Stimulated activated CD4-positive, alpha-beta T cell treated with anti-CD3 and anti-CD28 coated beads, Interleukin-2, amount 100 ng/mL, for 24 hours (primary cell): ENCODE measurements at regions not wholly inside any gene's neighbourhood (a gene's known extent, or its start where the extent isn't known, plus 50 kb on each side); places are given as distances from the start of the nearest gene placed in this dataset.
A peak's percentile ranks its signal among the peaks of the same experiment; 100 is the strongest.
"Not testable (repeated sequence)": the region's sequence is repeated elsewhere in the genome, so short reads cannot be mapped to it uniquely, and the experiment has no call there.

Source experiments
- DNase-seq, 2 donors: peaks; one replicate each; pipeline ENCODE4 v3.0.0-alpha.2; 2020

DNA sequence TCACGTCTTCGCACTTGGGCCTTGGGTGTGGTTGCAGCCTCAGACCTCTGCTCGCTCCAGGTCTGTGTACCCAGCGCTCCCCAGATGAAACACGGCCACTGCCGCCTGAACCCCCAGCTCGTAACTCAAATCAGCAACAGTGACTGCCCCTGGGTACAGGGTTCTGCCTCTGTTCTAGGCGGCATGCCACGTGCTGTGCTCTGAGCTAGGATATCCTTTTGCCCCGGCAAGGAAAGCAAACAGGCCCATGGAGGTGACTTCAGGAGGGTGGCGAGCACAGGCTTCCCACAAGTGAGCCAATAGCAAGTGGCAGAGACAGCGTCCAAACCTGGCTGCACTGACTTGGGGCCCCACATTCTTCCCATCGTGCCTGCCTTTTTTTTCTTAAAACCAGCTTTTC, 96.3 kb upstream of the PZP start:
- not testable (repeated sequence) for DNase-seq

DNA sequence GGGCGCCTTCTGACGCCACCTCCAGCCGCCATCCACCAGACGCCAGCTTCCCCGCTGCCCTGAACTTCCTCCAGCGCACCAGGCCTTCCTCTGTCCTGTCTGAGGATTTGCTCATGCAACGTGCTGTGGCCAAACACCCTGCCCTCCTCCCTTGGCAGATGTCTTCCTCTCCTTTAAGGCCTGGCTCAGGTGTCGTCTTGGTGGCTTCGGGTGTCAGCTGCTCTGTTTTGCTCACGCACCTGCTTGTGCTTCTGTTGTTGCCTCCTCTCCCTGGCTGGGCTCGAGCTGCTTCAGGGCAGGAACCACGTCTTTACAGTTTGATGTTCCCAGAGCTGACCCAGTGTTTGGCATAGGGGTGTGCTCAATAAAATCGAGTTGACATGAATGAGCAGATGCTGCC, 87.7 kb upstream of the PZP start:
- not testable (repeated sequence) for DNase-seq

DNA sequence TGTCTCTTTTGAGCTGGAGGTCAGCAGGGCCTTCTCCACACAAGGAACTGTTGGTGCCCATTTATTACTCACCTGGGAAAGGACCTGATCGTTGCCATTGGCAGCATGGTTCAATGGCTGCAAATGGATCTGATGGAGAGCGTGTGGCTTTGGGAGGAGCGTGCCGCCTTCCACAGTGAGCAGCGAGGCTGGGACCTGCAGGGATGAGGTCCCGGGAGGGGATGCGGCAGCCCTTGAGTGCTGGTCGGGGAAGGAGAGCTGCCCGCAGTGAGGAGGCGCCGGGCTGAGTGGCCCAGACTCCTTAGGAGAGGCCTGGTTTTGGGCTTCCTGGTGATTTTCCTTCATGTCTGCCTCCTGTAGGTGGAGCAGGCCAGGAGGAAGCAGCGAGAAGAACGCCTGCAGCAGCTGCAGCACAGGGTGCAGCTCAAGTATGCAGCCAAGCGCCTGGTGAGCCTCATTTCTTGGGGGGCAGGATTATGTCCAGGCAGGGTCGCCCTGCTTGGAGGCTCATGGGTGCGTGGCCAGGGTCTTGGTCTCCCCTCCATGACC, 86.0 kb upstream of the PZP start:
- DNase-seq: not testable (repeated sequence)

DNA sequence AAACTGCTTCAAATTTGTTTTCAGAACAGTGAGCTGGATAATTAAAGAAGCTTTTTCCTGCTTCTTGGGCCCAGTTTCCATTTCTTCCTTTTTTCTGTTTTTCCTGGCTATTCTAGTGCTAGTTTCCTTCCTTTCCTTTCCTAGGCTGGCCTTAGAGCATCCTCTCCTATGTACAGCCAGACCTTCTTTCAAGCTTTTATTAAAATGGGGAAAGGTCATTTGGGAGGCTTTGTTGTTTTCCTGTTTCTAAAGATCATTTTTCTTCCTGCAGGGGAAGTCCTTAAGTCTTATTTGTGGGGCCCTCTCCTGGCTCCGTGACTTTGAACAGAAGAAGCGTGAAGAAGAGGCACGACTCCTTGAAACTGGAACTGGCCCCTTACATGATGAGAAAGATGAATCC, 85.2 kb upstream of the PZP start:
- DNase-seq: not testable (repeated sequence)

DNA sequence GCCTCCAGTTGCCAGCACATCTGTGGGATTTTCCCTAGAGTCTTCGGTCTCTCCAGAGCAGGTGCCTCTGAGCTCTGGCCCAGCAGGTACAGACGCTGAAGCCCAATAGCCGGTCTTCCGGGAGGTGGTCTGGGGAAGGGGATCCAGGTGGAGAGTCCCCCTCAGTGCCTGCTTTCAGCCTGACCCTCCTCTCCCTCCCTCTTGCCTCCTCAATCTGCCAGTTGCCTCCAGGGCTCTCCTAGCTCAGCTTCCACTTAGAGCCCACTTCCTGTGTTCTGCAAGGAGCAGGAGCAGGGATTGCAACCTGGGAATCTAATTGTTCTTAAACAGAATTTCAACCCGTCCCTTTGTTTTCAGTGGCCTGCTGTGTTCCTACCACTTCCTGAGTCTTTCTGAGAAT, 81.8 kb upstream of the PZP start:
- not testable (repeated sequence) for DNase-seq

DNA sequence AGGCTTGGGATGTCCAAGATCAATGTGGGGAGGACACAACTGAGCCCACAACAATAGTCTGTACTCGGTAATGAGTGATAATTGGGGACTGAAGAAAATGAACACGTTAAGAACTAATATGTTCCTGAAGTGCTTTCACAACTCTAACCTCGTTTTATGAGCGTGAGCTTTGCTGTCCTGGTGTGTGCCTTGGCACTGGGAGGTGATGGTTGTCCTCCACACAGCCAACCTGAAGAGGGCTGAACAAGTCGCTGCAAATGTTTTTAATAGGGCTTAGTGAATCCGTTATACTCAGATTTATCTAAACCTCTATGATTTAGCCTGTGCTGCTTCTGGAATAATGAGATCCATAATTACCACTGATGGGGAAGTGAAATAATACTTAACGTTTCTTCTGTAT, 76.5 kb upstream of the PZP start:
- not testable (repeated sequence) for DNase-seq

DNA sequence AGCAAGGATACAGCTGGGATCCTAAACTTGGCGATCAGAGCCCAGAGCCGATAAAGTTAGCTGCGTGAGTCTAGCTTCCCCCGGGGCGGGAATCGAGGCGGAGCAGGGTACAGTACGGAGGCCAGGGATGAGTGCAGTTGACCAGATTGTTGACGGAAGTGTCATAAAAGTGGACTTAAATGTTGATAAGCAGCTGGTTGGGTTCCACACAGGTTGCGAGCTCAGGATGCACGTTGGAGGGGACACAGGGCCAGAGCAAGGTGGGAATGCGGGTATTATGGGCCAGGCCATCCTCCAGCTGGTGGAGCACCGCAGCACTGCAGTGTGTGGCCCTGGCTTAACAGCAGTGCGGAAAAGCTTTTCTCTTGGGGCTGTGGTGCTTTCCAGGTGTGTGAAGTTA, 76.0 kb upstream of the PZP start:
- DNase-seq: peak in 1 of 2 donors; percentile 47

DNA sequence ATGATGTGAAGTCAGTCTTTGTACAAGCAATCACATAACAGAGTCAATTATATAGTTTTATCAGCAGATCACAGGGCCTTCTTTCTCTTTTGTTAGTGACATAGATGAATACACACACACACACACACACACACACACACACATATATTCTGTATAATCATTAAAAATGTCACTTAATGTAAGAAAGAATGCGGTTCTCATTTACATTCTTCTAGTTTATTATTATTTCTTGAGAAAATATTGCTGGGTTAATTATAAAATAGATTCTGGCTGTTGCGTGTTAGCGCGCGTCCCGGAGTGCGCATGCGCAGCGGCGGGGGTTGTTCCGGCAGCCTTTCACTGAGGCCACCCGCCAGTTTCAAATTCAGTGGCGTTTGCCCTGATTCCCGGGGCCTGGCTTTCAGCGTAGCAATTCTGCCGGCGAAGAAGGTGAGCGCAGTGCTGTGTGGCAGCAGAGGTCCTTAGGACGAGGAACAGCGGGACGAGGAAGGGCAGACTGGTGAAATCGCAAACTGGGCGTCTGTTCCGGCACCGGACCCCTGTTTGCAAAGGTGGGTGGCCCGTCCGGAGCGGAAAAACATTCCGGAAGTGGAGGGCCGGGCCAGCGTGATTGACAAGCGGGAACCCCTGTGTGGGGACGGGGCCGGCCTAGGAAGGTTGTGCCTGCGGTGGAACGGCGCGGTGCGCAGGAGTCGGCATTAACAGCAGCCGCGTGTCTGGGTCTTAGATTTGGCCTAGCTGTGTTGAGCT, 75.3 kb upstream of the PZP start:
- DNase-seq: peak; percentile 77 to 88

DNA sequence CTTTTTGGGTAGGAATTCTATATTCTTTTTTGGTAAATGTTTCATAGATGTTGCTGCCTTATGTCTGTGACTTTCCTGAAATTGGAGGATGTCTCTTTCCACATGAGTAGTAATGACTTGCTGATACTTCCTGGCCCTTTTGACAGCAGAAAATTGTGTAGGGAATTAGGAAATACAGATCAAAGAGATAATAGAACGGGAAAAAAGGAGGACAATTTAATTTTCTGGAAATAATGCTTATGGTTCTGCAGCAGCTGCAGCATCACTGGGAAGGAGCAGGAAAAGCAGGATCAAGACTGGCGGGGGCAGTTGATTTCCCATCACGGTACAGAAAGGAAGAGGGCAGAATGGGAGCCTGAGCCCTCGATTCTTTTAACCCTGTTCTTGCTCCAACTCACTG, 68.8 kb upstream of the PZP start:
- no peak for DNase-seq

DNA sequence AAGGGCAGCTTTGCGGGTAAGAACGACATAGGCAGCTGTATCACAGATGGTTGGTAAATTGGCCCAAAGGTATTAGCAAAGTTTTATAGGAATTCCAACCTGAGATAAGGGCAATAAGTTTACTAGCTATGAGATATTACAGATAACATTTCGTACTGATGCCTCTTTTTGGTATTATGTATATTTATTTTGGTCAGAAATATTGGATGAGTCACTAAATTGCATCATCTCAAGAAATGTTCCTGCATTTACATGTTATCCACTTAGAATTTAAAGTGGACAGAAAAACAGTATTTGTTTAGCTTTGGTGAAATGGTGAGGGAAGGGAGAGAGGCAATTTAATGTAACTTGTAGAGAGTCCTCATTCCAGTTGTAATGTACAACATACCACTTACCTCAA, 65.1 kb upstream of the PZP start:
- DNase-seq: no peak

DNA sequence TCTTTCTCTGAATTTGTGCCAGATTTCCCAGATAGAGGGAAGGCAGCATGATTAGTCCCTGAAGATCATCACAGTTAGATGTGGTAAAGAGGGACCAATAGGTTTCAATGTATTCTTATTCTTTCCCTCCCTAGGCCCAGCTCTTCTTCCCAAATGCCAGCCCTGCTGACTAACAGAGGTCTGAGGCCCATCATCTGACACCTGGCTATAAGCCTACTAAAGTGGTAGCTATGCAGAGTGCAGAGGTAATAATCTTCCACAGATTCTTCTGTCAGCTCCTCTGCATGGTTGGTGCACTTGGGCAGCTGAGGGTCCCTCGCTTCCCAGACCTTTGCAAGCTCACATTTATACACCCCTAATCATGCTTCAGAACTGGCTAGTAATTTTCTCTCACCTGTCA, 63.7 kb upstream of the PZP start:
- DNase-seq: no peak

DNA sequence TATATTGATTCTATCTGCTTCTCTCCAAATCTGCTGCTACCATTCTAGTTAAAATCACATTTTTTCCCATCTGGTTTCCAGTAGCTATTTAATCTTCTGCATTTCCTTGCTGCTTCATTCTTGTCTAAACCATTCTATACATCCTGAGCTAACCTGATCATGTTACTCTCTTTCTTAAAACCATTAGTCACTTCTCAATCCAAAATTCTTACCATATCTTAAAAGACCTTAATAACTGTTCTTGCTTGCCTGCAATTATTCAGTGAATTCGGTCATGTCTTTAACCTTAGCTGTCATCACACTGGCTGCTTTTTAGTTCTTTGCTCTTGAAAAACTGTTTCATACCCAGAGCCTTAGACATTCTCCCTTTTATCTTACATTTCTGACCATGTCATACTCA, 56.4 kb upstream of the PZP start:
- DNase-seq: no peak

DNA sequence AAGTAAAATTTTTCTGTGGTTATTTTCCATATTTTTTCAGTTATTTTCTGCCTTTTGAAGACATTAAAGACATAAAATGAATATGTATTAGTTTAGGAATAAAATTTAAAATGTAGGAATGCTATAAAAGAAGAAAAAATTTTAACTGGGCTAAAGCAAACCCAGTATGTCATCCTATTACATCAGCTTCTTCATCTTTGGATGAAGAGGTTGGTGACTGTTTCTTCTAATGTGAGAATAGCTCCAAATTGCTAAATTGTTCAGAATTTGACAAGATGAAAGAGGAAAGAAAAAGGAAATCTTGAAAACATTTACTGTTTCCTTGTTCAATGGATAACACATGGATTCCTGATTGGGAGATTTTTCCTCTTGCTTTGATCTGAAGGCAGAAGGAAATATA, 52.7 kb upstream of the PZP start:
- no peak for DNase-seq

DNA sequence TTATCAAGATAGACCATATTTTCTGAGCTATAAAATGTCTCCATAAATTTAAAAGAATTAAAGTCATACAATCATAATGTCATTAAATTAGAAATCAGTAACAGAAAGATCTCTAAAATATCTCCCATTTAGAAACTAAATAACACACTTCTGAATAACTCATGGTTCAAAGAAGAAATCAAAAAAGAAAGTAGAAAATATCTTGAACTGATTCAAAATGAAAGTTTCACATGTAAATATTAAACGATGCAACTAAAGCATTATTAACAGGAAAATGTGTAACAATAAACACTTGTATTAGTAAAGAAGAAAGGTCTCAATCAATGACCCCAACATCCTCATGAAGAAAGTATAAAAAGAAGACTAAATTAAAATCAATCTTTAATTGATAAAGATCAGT, 50.5 kb upstream of the PZP start:
- no peak for DNase-seq
